K562 (cell line): ENCODE measurements at regions not wholly inside any gene's neighbourhood (a gene's known extent, or its start where the extent isn't known, plus 50 kb on each side); places are given as distances from the start of the nearest gene placed in this dataset.

Experiments used
- ATAC-seq: fragments of 200-7000 bp; cut with Tn5 transposase; 3 replicates; pipeline ENCODE4 v1.9.1; 2020; ENCODE audit warnings: moderate library complexity
- BruUV-seq: library from RNA; stranded (reverse); fragments of 400-500 nt; replicated peaks from 2 replicates; lab custom pipeline; 2021; lab: Mats Ljungman, UMichigan
- CTCF ChIA-PET: fragments of 300-600 bp; formaldehyde crosslinking; extraction: SDS; loops from one replicate; lab custom pipeline; 2021; ENCODE audit warnings: low intra/inter-chr PET ratio; lab: Yijun Ruan, JAX
- POLR2A ChIA-PET: fragments of 300-600, 350-650 bp; sonication (Branson Sonifier 250); formaldehyde crosslinking; extraction: SDS; loops from one replicate; lab custom pipeline; 2021; ENCODE audit warnings: antibody characterized with exemption, inconsistent platforms; lab: Yijun Ruan, JAX
- DNase-seq, 4 experiments: peaks; one replicate each; pipeline versions ENCODE4 v3.0.0 to v3.0.0-alpha.2; 2011 to 2018; ENCODE audit warnings: low spot score in 3 of 4, mixed read lengths in 3 of 4; ENCODE audit errors: extremely low read depth in 1 of 4
- FAIRE-seq: peaks from 2 replicates; lab custom pipeline; 2011; peaks lifted over from hg19 to GRCh38; lab: Jason Lieb, UNC
- H2AFZ ChIP-seq: 2 replicates; pipeline ENCODE4 v1.6.0; 2011; ENCODE audit warnings: low read depth, low read length, control low read depth, inconsistent platforms
- H3K27ac ChIP-seq: fragments of 200-600 bp; 3 replicates; pipeline ENCODE4 v1.8.0; 2011; ENCODE audit warnings: low read depth, mild to moderate bottlenecking, control low read depth, inconsistent platforms, low read length, moderate library complexity, mixed read lengths; ENCODE audit errors: extremely low read depth
- H3K27me3 ChIP-seq, 2 experiments: fragments of 300-600 bp in 1 of 2; 2 replicates in 1 of 2; 3 replicates in 1 of 2; pipeline versions ENCODE4 v1.6.0 to v1.8.0; 2011; ENCODE audit warnings: inconsistent platforms in 2 of 2, low read length in 2 of 2, mild to moderate bottlenecking in 1 of 2, mixed read lengths in 1 of 2, moderate library complexity in 1 of 2; ENCODE audit not compliant: control insufficient read depth in 2 of 2, insufficient read depth in 2 of 2
- H3K36me3 ChIP-seq: fragments of 300-600 bp; 3 replicates; pipeline ENCODE4 v1.8.0; 2011; ENCODE audit warnings: mild to moderate bottlenecking, low read length, inconsistent platforms; ENCODE audit not compliant: control insufficient read depth, insufficient read depth
- H3K4me1 ChIP-seq, 2 experiments: fragments of 200-600 bp in 1 of 2; replicated peaks in 1 of 2; 2 replicates in 1 of 2; 3 replicates in 1 of 2; pipeline versions ENCODE4 v1.5.1 to v1.8.0; 2011; ENCODE audit warnings: inconsistent platforms in 2 of 2, low read length in 2 of 2, mild to moderate bottlenecking in 1 of 2, mixed read lengths in 1 of 2, moderate library complexity in 1 of 2; ENCODE audit not compliant: control insufficient read depth in 2 of 2, insufficient read depth in 2 of 2
- H3K4me2 ChIP-seq: 2 replicates; pipeline ENCODE4 v1.6.1; 2011; ENCODE audit warnings: low read length, control low read depth, inconsistent platforms, mixed read lengths; ENCODE audit not compliant: insufficient read depth
- H3K4me3 ChIP-seq: fragments of 200-600 bp; sonication (generic), shearing (Covaris generic); 2 replicates; pipeline ENCODE4 v1.5.1; 2016; ENCODE audit warnings: control low read depth, inconsistent platforms
- H3K79me2 ChIP-seq: fragments of 200-600 bp; 3 replicates; pipeline ENCODE4 v1.8.0; 2011; ENCODE audit warnings: low read length, inconsistent platforms; ENCODE audit not compliant: control insufficient read depth, insufficient read depth
- H3K9ac ChIP-seq, 2 experiments: 2 replicates each; pipeline versions ENCODE4 v1.6.0 to v1.6.1; 2011; ENCODE audit warnings: low read depth in 2 of 2, low read length in 2 of 2, control low read depth in 1 of 2, inconsistent platforms in 1 of 2, mild to moderate bottlenecking in 1 of 2, mixed read lengths in 1 of 2; ENCODE audit not compliant: insufficient read depth in 1 of 2
- H3K9me1 ChIP-seq: one replicate; pipeline ENCODE4 v1.6.0; 2011; ENCODE audit warnings: inconsistent platforms, mild to moderate bottlenecking, low read length, moderate library complexity; ENCODE audit not compliant: control insufficient read depth, insufficient read depth
- H3K9me3 ChIP-seq: replicated peaks from 2 replicates; pipeline ENCODE4 v1.5.1; 2011; ENCODE audit warnings: low read depth, low read length, inconsistent platforms; ENCODE audit not compliant: control insufficient read depth, insufficient read depth
- H4K20me1 ChIP-seq: replicated peaks from 2 replicates; pipeline ENCODE4 v1.6.1; 2011; ENCODE audit warnings: low read length, inconsistent platforms, mixed read lengths; ENCODE audit not compliant: control insufficient read depth, insufficient read depth
- KAT7 ChIP-seq: sonication (generic); formaldehyde crosslinking; IDR thresholded peaks from 2 replicates; pipeline ENCODE4 v1.8.0; 2022; ENCODE audit warnings: missing genetic modification reagents, mild to moderate bottlenecking, borderline replicate concordance
- MED1 ChIP-seq: sonication (generic); formaldehyde crosslinking; IDR thresholded peaks from 2 replicates; pipeline ENCODE4 v1.8.1; 2023; ENCODE audit warnings: missing genetic modification reagents, borderline replicate concordance
- OTX1 ChIP-seq: fragments of 450-650 bp; formaldehyde crosslinking; IDR thresholded peaks from 2 replicates; pipeline ENCODE4 v1.4.0; 2022; ENCODE audit warnings: mild to moderate bottlenecking
- RBM39 ChIP-seq: fragments of 200-400 bp; formaldehyde crosslinking; optimal IDR thresholded peaks from 2 replicates; pipeline ENCODE3; 2018; ENCODE audit warnings: low read depth, low read length
- RFX7 ChIP-seq: fragments of 250-450 bp; sonication (Bioruptor Pico); IDR thresholded peaks from 2 replicates; pipeline ENCODE4 v1.5.1; 2021; ENCODE audit warnings: mild to moderate bottlenecking
- RNF2 ChIP-seq: sonication (generic); IDR thresholded peaks from 2 replicates; pipeline ENCODE4 v1.6.1; 2016
- SAFB ChIP-seq: fragments of 200-400 bp; formaldehyde crosslinking; IDR thresholded peaks from 2 replicates; pipeline ENCODE4 v1.6.1; 2017; ENCODE audit warnings: low read depth, low read length, borderline replicate concordance
- THAP12 ChIP-seq: fragments of 250-450 bp; sonication (Bioruptor Pico); IDR thresholded peaks from 2 replicates; pipeline ENCODE4 v1.9.0; 2021; ENCODE audit warnings: mild to moderate bottlenecking, inconsistent platforms
- WHSC1 ChIP-seq: IDR thresholded peaks from one replicate; pipeline ENCODE4 v1.6.1; 2012; ENCODE audit warnings: low read length, control low read depth, inconsistent platforms
- ZFP30 ChIP-seq: fragments of 250-450 bp; sonication (Bioruptor Pico); IDR thresholded peaks from 2 replicates; pipeline ENCODE4 v1.8.0; 2022; ENCODE audit warnings: moderate library complexity, mild to moderate bottlenecking, inconsistent platforms, borderline replicate concordance
- ZNF197 ChIP-seq: fragments of 200-800 bp; sonication (Bioruptor generic); IDR thresholded peaks from 2 replicates; pipeline ENCODE4 v1.6.1; 2016; ENCODE audit warnings: low read depth, missing genetic modification characterization, missing compliant biosample characterization
- WGBS: fragments of 100-300 bp; shearing (Covaris generic); methylation state at CpG from one replicate; pipeline ENCODE4 v1.1.6; 2016; ENCODE audit warnings: low coverage, mixed read lengths; ENCODE audit not compliant: insufficient coverage; ENCODE audit errors: missing lambda C conversion rate; 5-methylcytosine and 5-hydroxymethylcytosine counted together
- in situ Hi-C: fragments of 300-500 bp; cut with MboI; formaldehyde crosslinking; loops from 4 replicates; pipeline ENCODE4 v1.15.0; 2018; ENCODE audit warnings: inconsistent platforms, mixed read lengths
- intact Hi-C: fragments of 100-400 bp; cut with micrococcal nuclease; formaldehyde crosslinking; loops from 2 replicates; pipeline ENCODE4 v1.14.2; 2022
- TF ChIP-seq, protein P1 (sequence below), 2 experiments: fragments of 450-650 bp in 1 of 2; sonication (generic) in 1 of 2; formaldehyde crosslinking in 1 of 2; IDR thresholded peaks in 1 of 2; conservative IDR thresholded peaks in 1 of 2; 2 replicates each; pipeline versions ENCODE4 v1.6.1 to v1.8.1; 2016 to 2023; ENCODE audit warnings: mild to moderate bottlenecking in 2 of 2, moderate library complexity in 2 of 2, inconsistent platforms in 1 of 2, missing genetic modification reagents in 1 of 2
- TF ChIP-seq, protein P2 (sequence below): fragments of 450-650 bp; formaldehyde crosslinking; conservative IDR thresholded peaks from 2 replicates; pipeline ENCODE4 v1.4.0; 2022; ENCODE audit warnings: mild to moderate bottlenecking, missing genetic modification characterization

DNA sequence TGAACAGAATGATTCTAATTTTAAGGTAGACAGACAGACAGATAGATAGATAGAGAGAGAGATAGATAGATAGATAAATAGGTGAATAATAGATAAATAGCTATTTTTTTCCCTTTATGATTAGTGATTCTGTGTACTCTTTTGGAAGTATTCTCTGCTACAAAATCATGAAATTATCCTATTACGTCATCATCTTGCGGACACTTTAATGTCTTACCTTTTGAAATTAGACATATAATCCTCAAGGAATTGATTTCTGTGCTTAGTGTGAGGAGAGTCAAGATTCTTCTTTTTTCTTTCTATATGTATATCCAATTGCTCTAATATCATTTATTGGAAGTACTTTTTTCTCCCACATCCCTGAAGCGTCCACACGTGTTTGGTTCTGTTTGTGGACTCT, 215.2 kb downstream of the SCG2 start:
- H3K4me2 ChIP-seq = no peak overlapping the region
- H3K9me3 ChIP-seq = no peaks in the 10 kb centered on the region
- TF ChIP-seq, protein P1, sequence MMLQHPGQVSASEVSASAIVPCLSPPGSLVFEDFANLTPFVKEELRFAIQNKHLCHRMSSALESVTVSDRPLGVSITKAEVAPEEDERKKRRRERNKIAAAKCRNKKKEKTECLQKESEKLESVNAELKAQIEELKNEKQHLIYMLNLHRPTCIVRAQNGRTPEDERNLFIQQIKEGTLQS (IDR thresholded peaks at IDR 0.05) = peak; percentile 49
- TF ChIP-seq, protein P1 (CRISPR knock-in tag; conservative IDR thresholded peaks at IDR 0.05) = no peak
- TF ChIP-seq ZFP30 (CRISPR knock-in tag) = no peak
- ChIA-PET CTCF (no interaction called here), POLR2A (no interaction called here)
- H3K9me1 ChIP-seq = no peaks in the 10 kb centered on the region
- no peak overlapping the region for H2AFZ ChIP-seq
- intact Hi-C loops = no loop called here
- H3K4me3 ChIP-seq = no peak overlapping the region
- no peaks in the 10 kb centered on the region for H3K36me3 ChIP-seq
- FAIRE-seq (no peak), ATAC-seq (no peak), DNase-seq (no peak)
- H3K79me2 ChIP-seq = no peaks in the 10 kb centered on the region
- no peaks in the 10 kb centered on the region for H4K20me1 ChIP-seq
- no peaks in the 10 kb centered on the region for H3K27me3 ChIP-seq
- 2% methylated on average over 4 of the region's 4 CpGs for WGBS
- in situ Hi-C loops = no loop called here
- no peaks in the 10 kb centered on the region for H3K4me1 ChIP-seq
- no peak overlapping the region for H3K9ac ChIP-seq
- BruUV-seq = no TSS peak
- no peak overlapping the region for H3K27ac ChIP-seq

GRCh38 chr2:223389624-223390023, 212.5 kb downstream of the SCG2 start:
- Histone ChIP-seq H4K20me1 (no peaks in the 10 kb centered on the region), H3K9ac (no peak overlapping the region), H3K9me1 (no peaks in the 10 kb centered on the region), H3K36me3 (no peaks in the 10 kb centered on the region), H3K79me2 (no peaks in the 10 kb centered on the region), H2AFZ (no peak overlapping the region), H3K9me3 (no peaks in the 10 kb centered on the region), H3K4me3 (no peak overlapping the region), H3K4me2 (no peak overlapping the region), H3K27me3 (no peaks in the 10 kb centered on the region), H3K4me1 (no peaks in the 10 kb centered on the region), H3K27ac (no peak overlapping the region)
- intact Hi-C loops = no loop called here
- no peak for DNase-seq
- WGBS = 0% methylated on average over 5 of the region's 5 CpGs
- ChIA-PET POLR2A (no interaction called here), CTCF (no interaction called here)
- no peak for FAIRE-seq
- no peak for ATAC-seq
- no TSS peak for BruUV-seq
- in situ Hi-C loops = no loop called here
- TF ChIP-seq OTX1 = no peak
- TF ChIP-seq KAT7 (CRISPR knock-in tag) = no peak
- no peak for TF ChIP-seq RFX7
- no peak for TF ChIP-seq MED1
- no peak for TF ChIP-seq ZNF197 (CRISPR knock-in tag)
- TF ChIP-seq SAFB = no peak
- TF ChIP-seq THAP12 (CRISPR knock-in tag) = no peak
- TF ChIP-seq, protein P2, sequence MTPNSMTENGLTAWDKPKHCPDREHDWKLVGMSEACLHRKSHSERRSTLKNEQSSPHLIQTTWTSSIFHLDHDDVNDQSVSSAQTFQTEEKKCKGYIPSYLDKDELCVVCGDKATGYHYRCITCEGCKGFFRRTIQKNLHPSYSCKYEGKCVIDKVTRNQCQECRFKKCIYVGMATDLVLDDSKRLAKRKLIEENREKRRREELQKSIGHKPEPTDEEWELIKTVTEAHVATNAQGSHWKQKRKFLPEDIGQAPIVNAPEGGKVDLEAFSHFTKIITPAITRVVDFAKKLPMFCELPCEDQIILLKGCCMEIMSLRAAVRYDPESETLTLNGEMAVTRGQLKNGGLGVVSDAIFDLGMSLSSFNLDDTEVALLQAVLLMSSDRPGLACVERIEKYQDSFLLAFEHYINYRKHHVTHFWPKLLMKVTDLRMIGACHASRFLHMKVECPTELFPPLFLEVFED (CRISPR knock-in tag) = no peak
- no peak for TF ChIP-seq WHSC1
- TF ChIP-seq RBM39 = no peak
- no peak for TF ChIP-seq RNF2
